ENCODE measurements at regions not wholly inside any gene's neighbourhood (a gene's known extent, or its start where the extent isn't known, plus 50 kb on each side); places are given as distances from the start of the nearest gene placed in this dataset.

- POLR2A ChIA-PET: no interaction called here
- peaks cover 0 to 7% of the 10 kb centered on the region in 2 experiments for H3K9me3 ChIP-seq (ENCODE audit: control insufficient read depth in 1 of 2, insufficient read depth in 1 of 2, low read length in 2 of 2)
- no peak for ATAC-seq (ENCODE audit: poor library complexity)
Observed at GRCh38 chr6:164817662-164818061, 491.7 kb downstream of the C6orf118 start.

GRCh38 chr6:164812706-164813105, 496.7 kb downstream of the C6orf118 start:
- no peak overlapping the region for H3K4me3 Mint-ChIP-seq
- TF ChIP-seq CTCF (IDR thresholded peaks at IDR 0.05): no peak
- Histone ChIP-seq H3K9me3 (ENCODE audit: control insufficient read depth in 1 of 2, insufficient read depth in 1 of 2, low read length in 2 of 2) (no peaks in the 10 kb centered on the region), H3K36me3 (ENCODE audit: insufficient read depth, low read length) (no peaks in the 10 kb centered on the region), H3K27me3 (ENCODE audit: control insufficient read depth in 1 of 2, insufficient read depth in 2 of 2, low read length in 2 of 2) (no peaks in the 10 kb centered on the region), H3K4me3 (ENCODE audit: low read length) (no peak overlapping the region), H3K4me1 (ENCODE audit: insufficient read depth, low read length) (no peaks in the 10 kb centered on the region), H3K27ac (ENCODE audit: low read depth in 1 of 2, low read length in 2 of 2) (no peak overlapping the region)
- POLR2A ChIA-PET: no interaction called here
- intact Hi-C loops (cut with DNase I, micrococcal nuclease): no loop called here
- H3K4me1 Mint-ChIP-seq (ENCODE audit: low read depth): no peaks in the 10 kb centered on the region
- no peak overlapping the region for H3K27ac Mint-ChIP-seq
- no peaks in the 10 kb centered on the region for H3K36me3 Mint-ChIP-seq (ENCODE audit: low read depth)
- no peaks in the 10 kb centered on the region for H3K27me3 Mint-ChIP-seq
- CTCF ChIA-PET: no interaction called here
- H3K9me3 Mint-ChIP-seq: peaks cover 17% of the 10 kb centered on the region
- DNase-seq (no peak), ATAC-seq (ENCODE audit: poor library complexity) (no peak)

More at GRCh38 chr6:164817662-164818061, 491.7 kb downstream of the C6orf118 start:
- no peak for TF ChIP-seq CTCF (IDR thresholded peaks at IDR 0.05)
- H3K36me3 ChIP-seq (ENCODE audit: insufficient read depth, low read length): no peaks in the 10 kb centered on the region
- Mint-ChIP-seq H3K4me1 (ENCODE audit: low read depth) (no peaks in the 10 kb centered on the region), H3K36me3 (ENCODE audit: low read depth) (no peaks in the 10 kb centered on the region), H3K27me3 (no peaks in the 10 kb centered on the region), H3K27ac (no peak overlapping the region), H3K9me3 (peaks cover 3% of the 10 kb centered on the region), H3K4me3 (no peak overlapping the region)
- no peaks in the 10 kb centered on the region for H3K4me1 ChIP-seq (ENCODE audit: insufficient read depth, low read length)
- no peak overlapping the region for H3K4me3 ChIP-seq (ENCODE audit: low read length)
- no peak overlapping the region for H3K27ac ChIP-seq (ENCODE audit: low read depth in 1 of 2, low read length in 2 of 2)
- no peak for DNase-seq
- H3K27me3 ChIP-seq (ENCODE audit: control insufficient read depth in 1 of 2, insufficient read depth in 2 of 2, low read length in 2 of 2): no peaks in the 10 kb centered on the region
- intact Hi-C loops (cut with DNase I, micrococcal nuclease): no loop called here
- CTCF ChIA-PET: no interaction called here

- H3K9me3 ChIP-seq (ENCODE audit: control insufficient read depth in 1 of 2, insufficient read depth in 1 of 2, low read length in 2 of 2): peaks cover 5 to 6% of the 10 kb centered on the region in 2 experiments
- ATAC-seq (ENCODE audit: poor library complexity) (no peak), DNase-seq (no peak)
- H3K4me3 ChIP-seq (ENCODE audit: low read length): no peak overlapping the region
- H3K4me1 ChIP-seq (ENCODE audit: insufficient read depth, low read length): no peaks in the 10 kb centered on the region
- ChIA-PET CTCF (no interaction called here), POLR2A (no interaction called here)
- H3K27me3 ChIP-seq (ENCODE audit: control insufficient read depth in 1 of 2, insufficient read depth in 2 of 2, low read length in 2 of 2): no peaks in the 10 kb centered on the region
- TF ChIP-seq CTCF (IDR thresholded peaks at IDR 0.05): no peak
- no peak overlapping the region for H3K27ac Mint-ChIP-seq
- H3K4me3 Mint-ChIP-seq: no peak overlapping the region
- no peaks in the 10 kb centered on the region for H3K36me3 ChIP-seq (ENCODE audit: insufficient read depth, low read length)
- H3K9me3 Mint-ChIP-seq: peaks cover 33% of the 10 kb centered on the region
- H3K36me3 Mint-ChIP-seq (ENCODE audit: low read depth): no peaks in the 10 kb centered on the region
- intact Hi-C loops (cut with DNase I, micrococcal nuclease): no loop called here
- no peak overlapping the region for H3K27ac ChIP-seq (ENCODE audit: low read depth in 1 of 2, low read length in 2 of 2)
- no peaks in the 10 kb centered on the region for H3K4me1 Mint-ChIP-seq (ENCODE audit: low read depth)
- H3K27me3 Mint-ChIP-seq: no peaks in the 10 kb centered on the region
Observed at GRCh38 chr6:164807125-164807524, 502.3 kb downstream of the C6orf118 start.

All from CD4-positive, alpha-beta T cell (primary cell).